HK-2 (cell line): ENCODE measurements at regions not wholly inside any gene's neighbourhood (a gene's known extent, or its start where the extent isn't known, plus 50 kb on each side); places are given as distances from the start of the nearest gene placed in this dataset.
"Not testable (repeated sequence)": the region's sequence is repeated elsewhere in the genome, so short reads cannot be mapped to it uniquely, and the experiment has no call there.

ENCODE experiments used
- DNase-seq: peaks from one replicate; pipeline ENCODE4 v3.0.0-alpha.2; 2018; ENCODE audit not compliant: unreplicated experiment

- no peak for DNase-seq
These were observed 260.8 kb downstream of the MIAT start for GRCh38 chr22:26918226-26918625.

- DNase-seq: no peak
These were observed 264.3 kb downstream of the MIAT start for GRCh38 chr22:26921726-26922125.

DNA sequence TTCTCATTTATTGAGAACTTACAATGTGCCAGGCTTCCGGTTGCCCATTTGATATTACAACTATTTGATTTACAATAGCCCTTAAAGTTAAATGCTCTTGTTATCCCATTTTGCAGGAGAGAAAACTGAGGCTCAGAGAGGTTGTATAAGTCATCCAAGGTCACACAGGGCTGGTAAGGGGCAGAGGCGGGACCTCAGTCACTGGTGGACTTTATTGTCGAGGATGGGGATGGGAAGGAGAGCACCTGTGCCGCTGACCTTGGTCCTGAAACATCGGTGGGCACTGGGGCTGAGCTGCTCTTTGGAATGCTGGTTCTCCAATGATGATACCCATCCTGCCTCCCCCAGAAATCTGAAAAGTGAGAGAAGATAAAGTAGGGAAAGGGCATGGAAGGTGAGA lies 265.4 kb downstream of the MIAT start:
- DNase-seq: no peak

- no peak for DNase-seq
These were observed 266.1 kb downstream of the MIAT start for GRCh38 chr22:26923531-26923930.

DNA sequence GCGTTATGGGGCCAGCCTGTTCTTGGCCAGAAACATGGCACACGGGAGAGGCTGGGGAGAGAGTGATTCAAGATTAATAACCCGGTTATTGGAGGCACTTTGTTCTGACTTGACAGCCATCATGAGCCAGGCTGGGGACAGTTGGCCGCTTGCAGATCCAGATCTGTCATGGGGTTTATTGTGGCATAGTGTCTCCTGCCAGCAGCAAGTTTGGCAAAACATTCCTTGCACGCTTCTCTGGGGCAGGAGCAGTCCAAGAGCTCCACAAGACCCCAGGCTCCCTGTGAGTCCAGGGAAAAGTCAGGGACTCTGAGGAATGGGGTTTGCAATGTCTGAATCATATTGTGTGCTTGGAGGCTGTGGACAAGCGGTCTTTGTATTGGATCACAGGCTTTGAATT lies 270.4 kb downstream of the MIAT start:
- no peak for DNase-seq

- no peak for DNase-seq
These were observed 274.1 kb downstream of the MIAT start for GRCh38 chr22:26931471-26931870.

DNA sequence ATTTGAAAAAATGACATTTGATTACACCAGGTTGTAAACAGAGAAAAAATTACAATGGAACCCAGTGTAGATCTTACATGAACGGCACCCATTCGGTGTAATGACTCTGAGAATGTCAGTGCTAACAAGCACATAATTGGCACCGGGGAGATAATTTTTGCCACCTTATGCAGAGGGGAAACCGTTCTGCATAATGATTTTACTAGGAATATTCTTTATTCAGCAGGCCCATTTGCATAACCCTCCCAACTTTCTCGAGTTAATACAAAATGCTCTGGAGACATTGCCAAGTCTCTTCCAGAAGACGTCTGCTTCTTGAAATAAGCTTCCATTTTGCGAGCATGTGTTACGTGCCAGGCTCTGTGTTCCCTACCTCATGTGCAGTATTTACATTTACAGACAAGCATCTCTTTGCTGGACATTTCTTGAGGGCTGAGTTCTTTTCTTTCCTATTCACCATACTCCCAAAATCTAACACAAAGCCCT lies 275.8 kb downstream of the MIAT start:
- DNase-seq: no peak

- DNase-seq: no peak
These were observed 279.8 kb downstream of the MIAT start for GRCh38 chr22:26937213-26937612.

DNA sequence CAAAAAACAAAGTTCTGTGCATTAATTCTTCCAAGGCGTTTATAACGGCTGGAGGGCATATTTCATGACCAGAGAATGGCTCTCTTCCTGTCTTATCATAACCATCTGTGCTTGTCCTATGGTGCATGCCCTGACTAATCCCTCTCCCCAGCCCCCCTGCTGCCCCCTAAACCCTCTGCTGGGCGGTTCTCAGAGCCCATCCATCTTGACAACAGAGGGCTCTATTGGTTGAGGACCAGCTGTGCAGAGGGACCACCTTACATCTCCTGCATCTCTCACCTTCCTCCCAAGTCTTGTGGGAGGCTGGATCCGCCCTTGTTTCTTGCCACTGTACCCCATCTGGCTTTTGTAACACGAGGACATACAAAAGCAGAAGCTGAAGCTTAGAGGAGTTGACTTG lies 282.1 kb downstream of the MIAT start:
- DNase-seq: no peak

GRCh38 chr22:26941896-26942636 lies 284.7 kb downstream of the MIAT start:
- DNase-seq: no peak

DNA sequence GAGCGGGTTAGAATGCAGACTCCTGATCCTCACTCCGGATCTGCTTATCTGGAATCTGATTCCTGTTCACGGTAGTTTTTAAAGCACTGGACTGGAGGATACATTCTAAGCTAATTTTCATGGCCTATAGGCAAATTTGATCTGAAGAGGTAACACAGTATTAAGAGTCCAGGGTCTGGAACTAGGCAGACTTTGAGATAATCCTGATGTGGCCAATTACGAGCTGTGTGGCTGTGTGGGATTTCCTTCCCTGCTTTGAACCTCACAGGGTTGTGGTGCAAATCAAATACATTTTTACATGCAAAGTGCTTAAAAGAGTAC lies 285.2 kb downstream of the MIAT start:
- DNase-seq: no peak

DNA sequence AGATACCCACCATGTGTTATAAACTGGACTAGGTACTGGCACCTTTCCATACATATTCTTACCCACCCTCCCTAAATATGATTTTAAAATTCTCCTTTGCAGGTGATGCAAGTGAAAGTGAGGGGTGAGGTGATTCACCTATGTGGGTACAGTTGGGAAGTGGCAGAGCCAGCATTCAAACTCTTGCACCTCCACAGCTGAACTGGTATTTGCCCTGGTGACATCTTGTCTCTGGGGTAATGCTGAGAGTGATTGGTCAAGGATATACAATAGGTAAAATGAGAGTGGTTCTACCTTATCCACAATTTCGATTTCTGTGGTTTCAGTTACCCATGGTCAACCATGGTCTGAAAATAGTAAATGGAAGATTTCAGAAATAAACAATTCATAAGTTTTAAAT lies 288.2 kb downstream of the MIAT start:
- no peak for DNase-seq

DNA sequence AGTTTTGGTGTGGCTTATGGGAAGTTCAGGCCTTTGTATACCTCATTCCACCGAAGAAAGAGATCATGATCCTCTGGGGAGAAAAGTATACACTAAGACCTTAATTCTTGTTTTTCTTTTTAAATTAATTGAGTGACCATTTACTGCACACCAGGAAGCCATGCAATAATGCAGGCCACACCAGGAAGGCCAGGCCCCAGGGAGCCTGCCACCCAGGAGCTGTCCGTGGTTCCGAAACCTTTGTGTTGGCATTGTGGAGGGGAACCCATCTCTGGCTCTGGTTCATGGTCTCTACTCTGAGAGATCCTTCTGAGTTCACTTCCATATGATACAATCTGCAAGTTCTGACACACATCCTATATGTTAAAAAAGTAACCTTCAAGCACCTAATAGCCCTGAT lies 291.8 kb downstream of the MIAT start:
- peak; percentile 14 for DNase-seq

GRCh38 chr22:26951139-26951538 lies 293.8 kb downstream of the MIAT start:
- not testable (repeated sequence) for DNase-seq

DNA sequence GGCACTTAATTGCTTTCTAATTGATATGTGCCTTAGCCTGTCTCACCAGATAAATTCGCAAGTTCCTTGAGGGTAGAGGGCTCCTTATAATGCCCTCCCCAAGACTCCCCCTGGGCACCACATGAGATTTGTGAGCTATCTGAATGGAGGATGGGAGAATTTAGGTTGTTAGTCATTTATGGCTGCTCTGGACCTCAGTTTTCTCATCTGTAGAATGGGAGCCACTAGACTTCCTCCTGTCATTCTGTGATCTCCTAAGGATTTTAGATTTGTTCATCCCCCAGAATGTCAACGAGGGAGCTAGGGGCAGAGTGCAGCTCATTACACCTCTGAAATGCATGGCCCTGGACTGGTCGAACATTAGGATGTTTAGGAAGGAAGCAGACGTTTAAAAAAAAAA lies 294.6 kb downstream of the MIAT start:
- no peak for DNase-seq

GRCh38 chr22:26952451-26953011 lies 295.1 kb downstream of the MIAT start:
- DNase-seq: no peak

DNA sequence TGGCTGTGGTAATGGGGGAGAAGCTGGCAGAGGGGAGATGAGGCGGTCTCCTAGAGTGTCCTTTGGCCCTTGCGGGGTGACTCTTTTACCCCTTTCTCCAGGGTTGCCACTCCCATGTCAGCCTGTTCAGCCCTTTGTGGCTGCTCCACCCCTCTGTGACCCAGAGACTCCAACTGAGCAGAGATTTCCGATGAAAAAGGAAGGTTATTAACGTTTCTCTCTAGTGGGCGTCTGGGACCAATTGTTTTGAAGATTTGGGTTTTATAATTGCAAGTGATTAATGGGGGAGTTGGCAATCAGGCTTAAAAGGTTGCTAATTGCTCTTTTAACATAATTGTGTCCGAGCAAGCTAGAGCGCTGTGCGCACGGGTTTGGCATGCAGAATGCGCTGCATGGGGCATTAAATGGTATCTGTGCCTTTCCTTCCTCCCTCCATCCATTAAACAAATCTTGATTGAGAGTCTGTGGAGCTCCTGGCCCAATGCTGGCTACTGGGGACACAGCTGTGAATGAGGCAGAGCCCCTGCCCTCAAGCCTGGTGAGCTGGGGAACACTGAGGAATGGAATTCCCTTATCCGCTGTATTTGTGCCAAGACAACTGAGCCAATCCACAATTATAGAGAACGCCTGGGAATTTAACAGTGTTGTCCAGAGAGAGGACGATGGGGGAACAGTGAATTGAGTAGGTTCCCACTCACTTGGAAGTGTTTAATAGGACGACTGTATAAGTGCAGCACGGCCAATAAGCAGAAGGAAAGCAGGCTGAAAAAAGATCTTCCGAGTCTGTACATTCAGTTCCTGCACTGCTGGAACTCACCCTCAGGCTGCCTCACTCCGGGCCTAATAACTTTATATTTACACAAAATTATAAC lies 295.9 kb downstream of the MIAT start:
- DNase-seq: no peak

DNA sequence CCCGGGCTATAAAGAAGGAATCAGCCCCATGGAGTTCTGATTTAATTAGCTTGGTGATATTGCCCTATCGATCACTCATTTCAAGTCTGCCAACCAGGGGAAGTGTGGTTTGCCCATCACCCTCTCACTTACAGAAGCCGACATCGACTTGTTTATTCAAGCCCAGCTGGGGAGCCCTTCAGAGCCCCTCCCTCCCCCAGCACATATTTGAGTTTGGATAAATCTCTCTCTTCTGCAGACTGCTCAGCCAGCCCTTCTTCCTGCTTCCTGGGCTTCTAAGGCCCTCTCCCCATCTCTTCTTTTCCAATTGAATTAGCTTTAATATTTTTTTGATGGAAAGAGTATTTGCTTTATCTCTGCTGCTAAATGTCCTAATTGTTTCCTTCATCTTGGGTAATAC lies 299.0 kb downstream of the MIAT start:
- DNase-seq: no peak

DNA sequence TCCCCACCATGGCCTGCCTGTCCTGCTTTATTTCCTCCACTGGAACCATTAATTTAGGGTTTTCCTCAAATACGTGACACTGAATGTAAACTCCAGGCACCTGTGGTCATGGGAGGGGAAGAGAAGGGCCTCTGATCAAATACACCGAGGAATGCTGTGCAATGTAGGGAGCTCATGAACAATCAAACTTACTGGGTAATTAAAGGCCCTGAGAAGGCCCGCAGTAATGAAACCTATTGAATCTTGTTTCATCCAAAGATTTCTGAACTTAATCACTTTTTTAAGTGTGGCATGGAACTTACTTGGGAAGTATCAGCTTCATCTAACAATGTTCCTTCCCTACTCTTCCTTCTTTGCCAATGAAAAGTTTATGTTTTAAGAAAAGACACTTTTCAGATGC lies 299.8 kb downstream of the MIAT start:
- DNase-seq: no peak

- no peak for DNase-seq
These were observed 300.5 kb downstream of the MIAT start for GRCh38 chr22:26957897-26958296.

DNA sequence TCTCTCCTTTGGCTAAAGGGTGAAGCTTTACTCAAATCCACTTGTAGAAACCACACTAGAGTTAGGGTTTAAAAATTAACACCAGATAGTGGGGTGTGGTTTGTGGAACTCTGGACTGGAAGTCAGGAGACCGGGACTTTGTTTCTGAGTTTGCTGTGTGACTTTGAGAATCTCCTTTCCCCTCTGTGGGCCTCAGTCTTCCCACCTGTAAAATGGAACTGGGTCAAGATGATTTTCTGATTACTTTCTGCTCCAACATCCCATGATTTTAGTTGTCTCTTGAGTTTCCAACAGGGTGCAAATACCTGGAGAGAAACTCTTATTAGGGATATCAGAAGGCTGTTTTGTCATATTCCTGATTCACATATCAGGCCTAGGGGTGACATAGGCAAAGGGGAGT lies 301.0 kb downstream of the MIAT start:
- DNase-seq: no peak

DNA sequence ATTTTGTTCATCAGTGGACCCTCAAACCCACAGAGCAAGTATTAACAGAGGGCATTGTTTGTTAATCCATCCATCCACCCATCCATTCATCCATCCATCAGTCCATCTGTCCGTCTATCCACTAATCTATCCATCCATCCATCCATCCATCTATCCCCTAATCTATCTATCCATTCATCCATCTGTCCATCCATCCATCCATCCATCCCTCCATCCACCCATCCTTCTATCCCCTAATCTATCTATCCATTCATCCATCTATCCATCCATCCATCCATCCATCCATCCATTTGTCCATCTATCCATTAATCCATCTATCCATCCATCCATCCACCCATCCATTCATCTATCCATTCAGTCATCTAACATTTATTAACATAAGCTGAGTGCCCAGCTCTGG lies 307.3 kb downstream of the MIAT start:
- no peak for DNase-seq

GRCh38 chr22:26967282-26967681 lies 309.9 kb downstream of the MIAT start:
- no peak for DNase-seq
